ENCODE measurements at regions not wholly inside any gene's neighbourhood (a gene's known extent, or its start where the extent isn't known, plus 50 kb on each side); places are given as distances from the start of the nearest gene placed in this dataset.

- Histone ChIP-seq H3K79me2 (ENCODE audit: insufficient read depth, low read length) (no peaks in the 10 kb centered on the region), H4K20me1 (ENCODE audit: insufficient read depth, low read length) (no peaks in the 10 kb centered on the region), H3K36me3 (ENCODE audit: insufficient read depth, low read length) (no peaks in the 10 kb centered on the region), H3F3A (ENCODE audit: insufficient read depth, low read length) (no peaks in the 10 kb centered on the region), H3K9me2 (ENCODE audit: low read depth, low read length) (no peaks in the 10 kb centered on the region), H3K27ac (ENCODE audit: low read depth, low read length, poor library complexity, severe bottlenecking) (no peak overlapping the region), H3K9ac (ENCODE audit: low read length) (no peak overlapping the region), H3K4me1 (ENCODE audit: insufficient read depth, low read length, severe bottlenecking) (no peaks in the 10 kb centered on the region), H2AFZ (ENCODE audit: low read length) (no peak overlapping the region), H3K4me2 (ENCODE audit: low read length) (no peak overlapping the region), H3K27me3 (ENCODE audit: insufficient read depth, low read length) (no peaks in the 10 kb centered on the region), H3K4me3 (ENCODE audit: low read depth, low read length, poor library complexity, severe bottlenecking) (no peak overlapping the region), H3K9me3 (ENCODE audit: low read length) (no peaks in the 10 kb centered on the region)
- TF ChIP-seq CTCF (IDR thresholded peaks at IDR 0.05; ENCODE audit: low read length) (no peak), EZH2 (IDR thresholded peaks at IDR 0.05; ENCODE audit: borderline replicate concordance, low read length) (no peak)
Measured at GRCh38 chr19:30145467-30145866, 203.4 kb downstream of the URI1 start.

GRCh38 chr19:30146346-30146745 is 204.3 kb downstream of the URI1 start:
- Histone ChIP-seq H3F3A (ENCODE audit: insufficient read depth, low read length) (no peaks in the 10 kb centered on the region), H2AFZ (ENCODE audit: low read length) (no peak overlapping the region), H3K79me2 (ENCODE audit: insufficient read depth, low read length) (no peaks in the 10 kb centered on the region), H4K20me1 (ENCODE audit: insufficient read depth, low read length) (no peaks in the 10 kb centered on the region), H3K9ac (ENCODE audit: low read length) (no peak overlapping the region), H3K36me3 (ENCODE audit: insufficient read depth, low read length) (no peaks in the 10 kb centered on the region), H3K4me1 (ENCODE audit: insufficient read depth, low read length, severe bottlenecking) (no peaks in the 10 kb centered on the region), H3K4me2 (ENCODE audit: low read length) (no peak overlapping the region), H3K4me3 (ENCODE audit: low read depth, low read length, poor library complexity, severe bottlenecking) (no peak overlapping the region), H3K9me3 (ENCODE audit: low read length) (no peaks in the 10 kb centered on the region), H3K27me3 (ENCODE audit: insufficient read depth, low read length) (no peaks in the 10 kb centered on the region), H3K9me2 (ENCODE audit: low read depth, low read length) (no peaks in the 10 kb centered on the region), H3K27ac (ENCODE audit: low read depth, low read length, poor library complexity, severe bottlenecking) (no peak overlapping the region)
- TF ChIP-seq EZH2 (IDR thresholded peaks at IDR 0.05; ENCODE audit: borderline replicate concordance, low read length) (no peak), CTCF (IDR thresholded peaks at IDR 0.05; ENCODE audit: low read length) (no peak)

GRCh38 chr19:30148039-30148790 is 206.2 kb downstream of the URI1 start:
- Histone ChIP-seq H3K9me3 (ENCODE audit: low read length) (no peaks in the 10 kb centered on the region), H3F3A (ENCODE audit: insufficient read depth, low read length) (no peaks in the 10 kb centered on the region), H3K36me3 (ENCODE audit: insufficient read depth, low read length) (no peaks in the 10 kb centered on the region), H3K9ac (ENCODE audit: low read length) (no peak overlapping the region), H3K4me1 (ENCODE audit: insufficient read depth, low read length, severe bottlenecking) (no peaks in the 10 kb centered on the region), H4K20me1 (ENCODE audit: insufficient read depth, low read length) (no peaks in the 10 kb centered on the region), H3K27ac (ENCODE audit: low read depth, low read length, poor library complexity, severe bottlenecking) (no peak overlapping the region), H3K79me2 (ENCODE audit: insufficient read depth, low read length) (no peaks in the 10 kb centered on the region), H3K9me2 (ENCODE audit: low read depth, low read length) (no peaks in the 10 kb centered on the region), H2AFZ (ENCODE audit: low read length) (no peak overlapping the region), H3K4me3 (ENCODE audit: low read depth, low read length, poor library complexity, severe bottlenecking) (no peak overlapping the region), H3K27me3 (ENCODE audit: insufficient read depth, low read length) (no peaks in the 10 kb centered on the region), H3K4me2 (ENCODE audit: low read length) (no peak overlapping the region)
- TF ChIP-seq EZH2 (IDR thresholded peaks at IDR 0.05; ENCODE audit: borderline replicate concordance, low read length), result no peak
- no peak for TF ChIP-seq CTCF (IDR thresholded peaks at IDR 0.05; ENCODE audit: low read length)
